ENCODE measurements at regions not wholly inside any gene's neighbourhood (a gene's known extent, or its start where the extent isn't known, plus 50 kb on each side); places are given as distances from the start of the nearest gene placed in this dataset.

DNA sequence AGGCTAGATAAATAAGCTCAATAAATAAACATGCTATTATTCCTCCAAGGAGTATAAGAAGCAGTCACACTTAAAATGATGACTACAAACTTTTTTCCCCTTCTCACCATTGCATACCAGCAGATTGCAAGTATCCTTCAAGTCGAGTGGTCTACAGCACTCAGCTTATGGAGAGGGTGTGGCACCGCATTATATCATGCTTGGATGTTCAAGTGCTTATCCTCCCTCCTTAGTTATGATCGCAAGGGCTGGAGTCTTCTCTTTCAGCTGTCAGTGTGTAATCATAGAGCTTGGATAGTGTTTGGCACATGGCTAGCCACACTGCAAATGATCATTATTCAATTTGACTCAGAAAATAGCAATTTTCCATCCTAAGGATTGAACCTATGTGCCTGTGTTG, 124.0 kb downstream of the CARTPT start:
- no peak overlapping the region for H3K27ac Mint-ChIP-seq
- no peak overlapping the region for H3K4me3 Mint-ChIP-seq
- no peak for DNase-seq
- H3K4me1 Mint-ChIP-seq: peaks cover 10% of the 10 kb centered on the region
- TF ChIP-seq, protein P1, sequence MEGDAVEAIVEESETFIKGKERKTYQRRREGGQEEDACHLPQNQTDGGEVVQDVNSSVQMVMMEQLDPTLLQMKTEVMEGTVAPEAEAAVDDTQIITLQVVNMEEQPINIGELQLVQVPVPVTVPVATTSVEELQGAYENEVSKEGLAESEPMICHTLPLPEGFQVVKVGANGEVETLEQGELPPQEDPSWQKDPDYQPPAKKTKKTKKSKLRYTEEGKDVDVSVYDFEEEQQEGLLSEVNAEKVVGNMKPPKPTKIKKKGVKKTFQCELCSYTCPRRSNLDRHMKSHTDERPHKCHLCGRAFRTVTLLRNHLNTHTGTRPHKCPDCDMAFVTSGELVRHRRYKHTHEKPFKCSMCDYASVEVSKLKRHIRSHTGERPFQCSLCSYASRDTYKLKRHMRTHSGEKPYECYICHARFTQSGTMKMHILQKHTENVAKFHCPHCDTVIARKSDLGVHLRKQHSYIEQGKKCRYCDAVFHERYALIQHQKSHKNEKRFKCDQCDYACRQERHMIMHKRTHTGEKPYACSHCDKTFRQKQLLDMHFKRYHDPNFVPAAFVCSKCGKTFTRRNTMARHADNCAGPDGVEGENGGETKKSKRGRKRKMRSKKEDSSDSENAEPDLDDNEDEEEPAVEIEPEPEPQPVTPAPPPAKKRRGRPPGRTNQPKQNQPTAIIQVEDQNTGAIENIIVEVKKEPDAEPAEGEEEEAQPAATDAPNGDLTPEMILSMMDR (IDR thresholded peaks at IDR 0.05): no peak
- peaks cover 10% of the 10 kb centered on the region for H3K27me3 Mint-ChIP-seq (ENCODE audit: low read depth, poor library complexity)
- peaks cover 19% of the 10 kb centered on the region for H3K9me3 Mint-ChIP-seq
- peaks cover 5% of the 10 kb centered on the region for H3K36me3 Mint-ChIP-seq (ENCODE audit: low read depth)

DNA sequence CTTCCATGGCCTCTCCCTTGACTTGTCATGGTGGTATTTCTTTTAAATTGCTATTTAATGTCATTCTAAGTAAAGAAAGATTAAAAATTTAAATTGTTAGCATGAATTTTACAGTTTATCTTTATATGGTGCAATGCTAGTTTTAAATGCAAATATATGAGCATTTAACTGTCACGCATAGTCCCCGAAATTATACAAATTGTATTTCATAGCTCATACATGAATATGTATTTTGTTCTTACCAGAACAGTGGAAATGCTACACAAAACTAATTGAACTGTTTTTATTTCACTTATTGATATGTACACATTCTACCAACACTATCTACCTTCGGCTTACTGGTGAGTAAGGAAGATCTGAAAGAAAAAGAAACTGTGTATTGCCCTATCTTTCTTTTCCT, 125.8 kb downstream of the CARTPT start:
- peaks cover 5% of the 10 kb centered on the region for H3K36me3 Mint-ChIP-seq (ENCODE audit: low read depth)
- no peaks in the 10 kb centered on the region for H3K4me1 Mint-ChIP-seq
- H3K9me3 Mint-ChIP-seq: peaks cover 35% of the 10 kb centered on the region
- H3K27me3 Mint-ChIP-seq (ENCODE audit: low read depth, poor library complexity): peaks cover 3% of the 10 kb centered on the region
- H3K27ac Mint-ChIP-seq: no peak overlapping the region
- no peak for DNase-seq
- H3K4me3 Mint-ChIP-seq: no peak overlapping the region
- TF ChIP-seq, protein P1 (IDR thresholded peaks at IDR 0.05): no peak

DNA sequence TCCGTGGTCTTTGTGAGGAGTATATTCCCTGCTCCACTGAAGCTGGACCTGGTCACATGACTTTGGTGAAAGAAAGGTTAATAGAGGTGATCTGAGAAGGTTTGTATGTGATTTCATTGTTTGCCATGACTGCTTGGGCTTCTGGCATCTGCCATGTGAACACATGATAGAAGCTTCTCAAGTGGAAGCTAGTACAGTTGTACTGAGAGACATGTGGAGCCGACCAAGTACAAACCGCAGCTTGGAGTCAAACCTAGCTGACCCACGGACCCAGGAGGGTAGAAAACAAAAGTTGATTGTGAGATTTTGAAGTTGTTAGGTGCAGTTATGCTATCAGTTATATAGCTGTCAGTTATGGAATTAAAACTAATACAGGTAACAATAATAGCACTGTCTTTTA, 140.4 kb downstream of the CARTPT start:
- peaks cover 5% of the 10 kb centered on the region for H3K4me1 Mint-ChIP-seq
- no peak overlapping the region for H3K27ac Mint-ChIP-seq
- TF ChIP-seq, protein P1 (IDR thresholded peaks at IDR 0.05): no peak
- no peaks in the 10 kb centered on the region for H3K36me3 Mint-ChIP-seq (ENCODE audit: low read depth)
- peaks cover 35% of the 10 kb centered on the region for H3K9me3 Mint-ChIP-seq
- H3K27me3 Mint-ChIP-seq (ENCODE audit: low read depth, poor library complexity): peaks cover 12% of the 10 kb centered on the region
- DNase-seq: no peak
- no peak overlapping the region for H3K4me3 Mint-ChIP-seq

DNA sequence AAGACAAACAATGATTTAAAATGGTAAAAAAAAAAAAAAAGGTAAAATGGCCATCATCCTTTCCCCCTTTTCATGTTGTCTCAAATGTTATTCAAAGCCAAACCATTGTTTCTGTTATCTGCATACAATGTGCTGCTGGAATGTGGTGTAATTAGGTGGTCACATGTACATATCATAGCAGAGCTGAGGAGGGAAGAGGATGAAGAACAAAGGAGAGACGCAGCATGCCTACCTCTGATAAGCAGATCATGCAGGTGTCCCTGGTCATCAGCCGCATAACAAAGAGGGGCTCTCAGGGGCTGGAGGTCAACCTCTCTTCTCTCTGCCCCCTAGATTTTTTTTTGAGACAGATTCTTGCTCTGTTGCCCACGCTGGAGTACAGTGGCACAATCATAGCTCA, 141.0 kb downstream of the CARTPT start:
- no peak for DNase-seq
- TF ChIP-seq, protein P1 (IDR thresholded peaks at IDR 0.05): no peak

DNA sequence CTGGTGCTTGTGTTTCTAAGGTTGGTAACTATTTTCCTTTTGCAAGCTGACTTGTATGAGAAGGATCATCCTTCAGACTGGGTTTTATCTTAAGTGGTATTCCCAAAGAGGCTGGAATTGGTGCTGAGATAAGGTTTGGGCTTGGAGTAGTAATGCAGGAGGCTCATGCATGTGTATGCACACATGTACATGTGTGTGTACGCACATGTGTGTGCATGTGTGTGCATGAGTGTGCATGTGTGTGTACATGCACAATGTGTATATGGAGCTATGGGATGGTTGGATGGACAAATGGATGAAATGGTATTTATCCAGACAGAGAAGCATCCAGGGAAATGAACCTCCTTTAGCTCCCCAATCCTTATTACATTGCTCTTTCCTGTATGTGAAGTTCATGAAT, 142.6 kb downstream of the CARTPT start:
- H3K36me3 Mint-ChIP-seq (ENCODE audit: low read depth): no peaks in the 10 kb centered on the region
- H3K4me3 Mint-ChIP-seq: no peak overlapping the region

More for the DNA sequence above, 141.0 kb downstream of the CARTPT start:
- no peak overlapping the region for H3K4me3 Mint-ChIP-seq
- no peaks in the 10 kb centered on the region for H3K36me3 Mint-ChIP-seq (ENCODE audit: low read depth)
- H3K27ac Mint-ChIP-seq: no peak overlapping the region
- peaks cover 31% of the 10 kb centered on the region for H3K9me3 Mint-ChIP-seq
- peaks cover 5% of the 10 kb centered on the region for H3K4me1 Mint-ChIP-seq
- peaks cover 13% of the 10 kb centered on the region for H3K27me3 Mint-ChIP-seq (ENCODE audit: low read depth, poor library complexity)

DNA sequence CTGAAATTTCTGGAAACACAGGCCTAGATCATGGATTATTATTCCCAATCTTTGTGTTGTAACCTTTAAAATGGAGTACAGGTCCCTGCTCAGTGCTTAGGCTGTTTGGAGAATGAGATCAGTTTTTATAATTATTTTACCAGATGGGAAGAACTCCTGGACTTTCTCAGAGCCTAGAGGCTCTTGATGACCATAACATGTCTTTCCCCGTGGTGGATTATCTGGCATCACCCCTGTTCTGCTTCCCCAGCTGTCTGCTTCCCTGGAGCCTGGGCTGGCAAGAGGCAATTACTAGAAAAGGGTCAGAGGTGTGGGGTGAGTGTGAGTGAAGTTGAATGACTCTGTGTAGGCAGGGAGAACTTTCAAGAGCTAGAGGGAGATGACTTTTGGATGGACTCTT, 143.0 kb downstream of the CARTPT start:
- DNase-seq: no peak
- peaks cover 5% of the 10 kb centered on the region for H3K4me1 Mint-ChIP-seq
- H3K27me3 Mint-ChIP-seq (ENCODE audit: low read depth, poor library complexity): peaks cover 22% of the 10 kb centered on the region
- peaks cover 10% of the 10 kb centered on the region for H3K9me3 Mint-ChIP-seq
- no peak overlapping the region for H3K4me3 Mint-ChIP-seq
- TF ChIP-seq, protein P1 (IDR thresholded peaks at IDR 0.05): no peak
- H3K27ac Mint-ChIP-seq: no peak overlapping the region
- no peaks in the 10 kb centered on the region for H3K36me3 Mint-ChIP-seq (ENCODE audit: low read depth)

More for the DNA sequence above, 142.6 kb downstream of the CARTPT start:
- Mint-ChIP-seq H3K27ac (no peak overlapping the region), H3K9me3 (peaks cover 14% of the 10 kb centered on the region), H3K27me3 (ENCODE audit: low read depth, poor library complexity) (peaks cover 24% of the 10 kb centered on the region), H3K4me1 (peaks cover 5% of the 10 kb centered on the region)
- no peak for DNase-seq
- TF ChIP-seq, protein P1 (IDR thresholded peaks at IDR 0.05): no peak

Measured in nephron progenitor cell (in vitro differentiated cells).